ENCODE measurements at regions not wholly inside any gene's neighbourhood (a gene's known extent, or its start where the extent isn't known, plus 50 kb on each side); places are given as distances from the start of the nearest gene placed in this dataset.

- TF ChIP-seq EZH2 (IDR thresholded peaks at IDR 0.05; ENCODE audit: borderline replicate concordance, low read length) (no peak), CTCF (conservative IDR thresholded peaks at IDR 0.05 in 1 of 2, IDR thresholded peaks at IDR 0.05 in 1 of 2; ENCODE audit: extremely low read depth in 1 of 2, insufficient read depth in 1 of 2, low read depth in 1 of 2, low read length in 2 of 2) (no peak)
Observed at GRCh38 chr10:21207852-21208646, 310.9 kb upstream of the NEBL start.

Measured in mammary epithelial cell (primary cell).